ENCODE measurements at regions not wholly inside any gene's neighbourhood (a gene's known extent, or its start where the extent isn't known, plus 50 kb on each side); places are given as distances from the start of the nearest gene placed in this dataset.

GRCh38 chr7:40964610-40965009 is 738.3 kb downstream of the INHBA start:
- no peaks in the 10 kb centered on the region for H3K79me2 ChIP-seq (ENCODE audit: insufficient read depth)
- H3K9me3 ChIP-seq: no peaks in the 10 kb centered on the region
- no peak overlapping the region for H3K4me2 ChIP-seq
- H3K9ac ChIP-seq: no peak overlapping the region
- H4K20me1 ChIP-seq (ENCODE audit: insufficient read depth): no peaks in the 10 kb centered on the region
- POLR2A ChIA-PET: no interaction called here
- CTCF ChIA-PET: no interaction called here
- H3K9me2 ChIP-seq: no peaks in the 10 kb centered on the region
- no peak for DNase-seq
- H3F3A ChIP-seq (replicated peaks; ENCODE audit: insufficient read depth): no peaks in the 10 kb centered on the region
- WGBS (ENCODE audit: low lambda C conversion rate): 71% methylated on average over 2 of the region's 2 CpGs
- H3K36me3 ChIP-seq (replicated peaks in 1 of 2; ENCODE audit: control insufficient read depth in 1 of 2, insufficient read depth in 2 of 2, low read length in 1 of 2): no peaks in the 10 kb centered on the region
- H3K4me1 ChIP-seq (ENCODE audit: control insufficient read depth in 1 of 2, insufficient read depth in 2 of 2, low read depth in 1 of 2, low read length in 1 of 2): peaks cover 0 to 14% of the 10 kb centered on the region in 2 experiments; a peak in 1 of 4 replicates
- no peak for TF ChIP-seq GATA2 (CRISPR knock-in tag; IDR thresholded peaks at IDR 0.05)
- TF ChIP-seq NFIC (IDR thresholded peaks at IDR 0.05; ENCODE audit: borderline replicate concordance): no peak
- no peak for TF ChIP-seq PBX3 (IDR thresholded peaks at IDR 0.05)
- TF ChIP-seq RFX5 (IDR thresholded peaks at IDR 0.05; ENCODE audit: low read length): no peak
- no peak for TF ChIP-seq USF2 (IDR thresholded peaks at IDR 0.05; ENCODE audit: borderline replicate concordance, low read depth, low read length)
- no peak for TF ChIP-seq RXRA (IDR thresholded peaks at IDR 0.05; ENCODE audit: borderline replicate concordance, low read depth)
- no peak for TF ChIP-seq MAX (IDR thresholded peaks at IDR 0.05; ENCODE audit: low read depth)
- no peak for TF ChIP-seq EZH2phosphoT487 (IDR thresholded peaks at IDR 0.05; ENCODE audit: borderline replicate concordance, low read depth)
- TF ChIP-seq NRF1 (IDR thresholded peaks at IDR 0.05; ENCODE audit: low read depth, low read length): no peak
- TF ChIP-seq SIN3A (IDR thresholded peaks at IDR 0.05; ENCODE audit: borderline replicate concordance, low read depth, low read length): no peak
- TF ChIP-seq TEAD4 (IDR thresholded peaks at IDR 0.05; ENCODE audit: borderline replicate concordance, insufficient read depth): no peak
- TF ChIP-seq SMC3 (IDR thresholded peaks at IDR 0.05; ENCODE audit: low read depth, low read length): no peak
- TF ChIP-seq RCOR1 (IDR thresholded peaks at IDR 0.05; ENCODE audit: low read length): no peak
- no peak for TF ChIP-seq IRF3 (IDR thresholded peaks at IDR 0.05; ENCODE audit: low read depth, low read length)
- no peaks in the 10 kb centered on the region for H3K27me3 ChIP-seq (ENCODE audit: insufficient read depth)
- H3K4me3 ChIP-seq (ENCODE audit: low read depth in 2 of 2, low read length in 1 of 2): no peak overlapping the region
- no peak overlapping the region for H3K27ac ChIP-seq (ENCODE audit: low read depth in 2 of 2, low read length in 1 of 2)
- H2AFZ ChIP-seq (ENCODE audit: low read depth): no peak overlapping the region

GRCh38 chr7:40959955-40960354 is 742.9 kb downstream of the INHBA start:
- DNase-seq: no peak
- CTCF ChIA-PET: interaction anchor here (1.4 kb wide), 1 partner anchor 43 kb away, joined by 3 read pairs; no protein-coding TSS in a partner anchor
- H3K9me2 ChIP-seq: no peaks in the 10 kb centered on the region
- H3K9me3 ChIP-seq: no peaks in the 10 kb centered on the region
- H3F3A ChIP-seq (replicated peaks; ENCODE audit: insufficient read depth): no peaks in the 10 kb centered on the region
- 71% methylated on average over 1 of the region's 1 CpG for WGBS (ENCODE audit: low lambda C conversion rate)
- H2AFZ ChIP-seq (ENCODE audit: low read depth): no peak overlapping the region
- POLR2A ChIA-PET: no interaction called here
- no peak overlapping the region for H3K4me3 ChIP-seq (ENCODE audit: low read depth in 2 of 2, low read length in 1 of 2)
- H4K20me1 ChIP-seq (ENCODE audit: insufficient read depth): no peaks in the 10 kb centered on the region
- no peaks in the 10 kb centered on the region for H3K79me2 ChIP-seq (ENCODE audit: insufficient read depth)
- H3K4me1 ChIP-seq (ENCODE audit: control insufficient read depth in 1 of 2, insufficient read depth in 2 of 2, low read depth in 1 of 2, low read length in 1 of 2): no peaks in the 10 kb centered on the region
- H3K9ac ChIP-seq: no peak overlapping the region
- no peak for TF ChIP-seq NFIC (IDR thresholded peaks at IDR 0.05; ENCODE audit: borderline replicate concordance)
- TF ChIP-seq ZBTB33 (IDR thresholded peaks at IDR 0.05; ENCODE audit: borderline replicate concordance, low read depth): no peak
- TF ChIP-seq POLR2AphosphoS5 (IDR thresholded peaks at IDR 0.05; ENCODE audit: low read depth, low read length): no peak
- TF ChIP-seq ELF1 (IDR thresholded peaks at IDR 0.05): no peak
- TF ChIP-seq TEAD4 (IDR thresholded peaks at IDR 0.05; ENCODE audit: borderline replicate concordance, insufficient read depth): no peak
- H3K36me3 ChIP-seq (replicated peaks in 1 of 2; ENCODE audit: control insufficient read depth in 1 of 2, insufficient read depth in 2 of 2, low read length in 1 of 2): no peaks in the 10 kb centered on the region
- H3K27ac ChIP-seq (ENCODE audit: low read depth in 2 of 2, low read length in 1 of 2): no peak overlapping the region
- no peak overlapping the region for H3K4me2 ChIP-seq
- H3K27me3 ChIP-seq (ENCODE audit: insufficient read depth): no peaks in the 10 kb centered on the region

Data from SK-N-SH (cell line).